ENCODE measurements at regions not wholly inside any gene's neighbourhood (a gene's known extent, or its start where the extent isn't known, plus 50 kb on each side); places are given as distances from the start of the nearest gene placed in this dataset.
"Not testable (repeated sequence)": the region's sequence is repeated elsewhere in the genome, so short reads cannot be mapped to it uniquely, and the experiment has no call there.

DNA sequence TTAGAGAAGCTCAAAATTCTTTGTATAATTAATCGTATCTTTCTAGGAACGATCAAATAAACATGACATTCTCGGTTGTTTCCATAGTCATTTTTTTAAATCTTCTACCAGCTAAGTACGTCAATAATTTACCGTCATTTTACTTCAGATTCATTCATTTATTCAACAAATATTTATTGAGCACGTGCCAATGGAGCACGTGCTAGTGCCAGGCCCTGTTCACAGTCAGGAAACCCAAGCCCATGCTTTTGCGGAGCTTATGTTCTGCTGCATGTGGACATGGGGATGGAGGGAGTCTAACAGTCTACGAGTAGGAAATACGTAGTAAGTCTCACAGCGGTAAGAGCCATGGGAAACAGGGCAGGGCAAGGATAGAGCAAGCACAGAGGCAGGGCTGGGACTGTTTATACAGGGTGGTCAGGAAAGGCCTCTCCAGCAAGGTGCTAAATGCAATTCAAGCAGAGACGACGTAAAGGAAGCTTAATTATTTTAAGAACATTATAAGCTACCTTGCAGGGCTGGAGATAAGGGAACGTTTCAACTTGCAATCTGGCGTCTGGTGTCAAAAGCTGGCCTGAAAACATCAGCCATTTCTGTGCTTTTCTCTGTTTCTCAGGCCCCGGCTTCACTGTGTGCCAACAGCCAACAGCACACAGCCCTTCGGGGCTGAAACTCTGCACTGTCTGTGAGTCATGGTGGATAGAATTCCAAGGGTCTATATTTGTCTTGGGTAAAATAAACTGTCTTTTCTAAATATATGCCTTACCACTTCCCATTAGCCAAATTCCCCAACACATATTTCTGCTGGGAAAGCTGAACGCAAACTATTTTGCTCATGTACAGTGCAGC, 517.1 kb upstream of the ZFP42 start:
- H3K4me3 Mint-ChIP-seq = no peak overlapping the region
- DNase-seq (no peak), ATAC-seq (replicated peaks) (no peak)
- no peak overlapping the region for H3K27ac Mint-ChIP-seq
- H3K27me3 Mint-ChIP-seq = no peaks in the 10 kb centered on the region
- H3K9me3 Mint-ChIP-seq = peaks cover 12 to 21% of the 10 kb centered on the region in 2 donors
- no peaks in the 10 kb centered on the region for H3K36me3 Mint-ChIP-seq (ENCODE audit: insufficient read depth)
- H3K4me1 Mint-ChIP-seq (ENCODE audit: low read depth in 2 of 2) = no peaks in the 10 kb centered on the region

GRCh38 chr4:187479511-187479910, 516.1 kb upstream of the ZFP42 start:
- ATAC-seq (replicated peaks) = no peak
- Mint-ChIP-seq H3K36me3 (ENCODE audit: insufficient read depth) (no peaks in the 10 kb centered on the region), H3K27ac (no peak overlapping the region), H3K4me1 (ENCODE audit: low read depth in 2 of 2) (no peaks in the 10 kb centered on the region), H3K4me3 (no peak overlapping the region), H3K27me3 (no peaks in the 10 kb centered on the region), H3K9me3 (peaks cover 10 to 19% of the 10 kb centered on the region in 2 donors)
- DNase-seq = no peak

DNA sequence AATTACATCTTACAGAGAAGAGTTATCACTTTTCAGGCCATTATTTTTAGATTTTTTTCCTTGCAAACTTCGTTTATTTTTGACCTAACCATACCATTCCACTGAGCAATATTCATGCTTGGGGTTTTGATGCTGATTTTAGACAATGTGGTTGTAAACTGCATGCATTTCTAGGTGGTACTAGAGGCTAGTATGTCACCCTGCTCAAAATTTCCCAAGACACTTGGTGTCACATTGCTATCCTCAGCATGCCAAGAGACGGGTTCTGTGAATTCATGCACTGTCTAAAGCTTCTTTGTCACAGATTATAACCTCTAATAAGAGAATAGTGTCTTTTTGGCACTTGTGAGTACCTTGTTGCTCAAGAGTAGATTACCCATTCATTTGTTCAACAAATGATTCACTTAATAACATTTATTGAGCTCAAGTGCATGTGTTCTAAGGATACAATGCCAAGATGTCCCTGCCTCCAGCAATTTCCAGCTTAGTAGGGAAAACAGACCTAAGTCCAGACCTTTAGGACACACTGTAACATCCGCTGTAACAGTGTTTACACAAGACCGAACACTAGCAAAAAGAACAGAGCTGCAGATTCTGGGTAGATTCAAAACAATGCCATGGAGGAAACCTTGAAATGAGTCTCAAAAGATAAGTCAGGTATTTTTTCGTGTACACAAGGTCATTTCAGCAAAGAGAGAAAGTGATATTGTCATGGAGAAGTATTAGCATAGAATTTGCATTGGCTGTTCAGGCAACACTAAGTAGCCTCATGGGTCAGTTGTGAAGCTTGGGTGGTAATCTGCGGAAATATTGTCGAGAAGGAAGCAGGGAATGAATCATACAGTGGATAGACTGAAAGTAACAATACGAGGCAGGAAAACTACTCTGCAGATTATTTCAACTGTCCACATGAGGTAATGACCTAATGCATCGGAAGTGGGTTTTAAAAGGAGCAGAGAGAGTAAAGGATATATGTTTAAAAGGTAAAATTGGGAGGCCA, 515.1 kb upstream of the ZFP42 start:
- Mint-ChIP-seq H3K36me3 (ENCODE audit: insufficient read depth) (no peaks in the 10 kb centered on the region), H3K4me3 (no peak overlapping the region), H3K27ac (no peak overlapping the region), H3K4me1 (ENCODE audit: low read depth in 2 of 2) (no peaks in the 10 kb centered on the region), H3K27me3 (no peaks in the 10 kb centered on the region), H3K9me3 (peaks cover 4 to 10% of the 10 kb centered on the region in 2 donors)
- ATAC-seq (replicated peaks) (no peak), DNase-seq (no peak)

DNA sequence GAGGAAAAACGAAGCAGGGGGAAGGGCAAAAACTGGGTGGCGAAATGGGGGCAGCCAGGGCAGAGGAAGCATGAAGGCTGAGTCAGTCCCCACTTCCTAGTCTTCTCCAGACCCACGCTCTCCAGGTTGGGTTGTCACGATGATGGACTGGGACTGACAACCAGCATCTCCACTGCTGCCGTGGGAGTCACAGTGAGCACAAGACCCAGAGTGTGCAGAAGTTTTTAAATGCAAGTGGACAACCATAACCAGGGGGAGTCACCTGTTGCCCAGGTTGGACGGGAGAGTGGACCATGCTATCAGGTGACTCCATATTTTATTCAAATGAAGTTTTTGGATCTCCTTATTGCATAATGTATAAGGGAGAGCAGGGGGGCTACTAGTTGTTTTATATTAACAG, 511.4 kb upstream of the ZFP42 start:
- no peak overlapping the region for H3K27ac Mint-ChIP-seq
- H3K4me1 Mint-ChIP-seq (ENCODE audit: low read depth in 2 of 2) = no peaks in the 10 kb centered on the region
- DNase-seq (no peak), ATAC-seq (replicated peaks) (no peak)
- H3K9me3 Mint-ChIP-seq = peaks cover 8 to 10% of the 10 kb centered on the region in 2 donors
- no peak overlapping the region for H3K4me3 Mint-ChIP-seq
- H3K36me3 Mint-ChIP-seq (ENCODE audit: insufficient read depth) = no peaks in the 10 kb centered on the region
- H3K27me3 Mint-ChIP-seq = no peaks in the 10 kb centered on the region

- DNase-seq (no peak), ATAC-seq (replicated peaks) (no peak)
- H3K36me3 Mint-ChIP-seq (ENCODE audit: insufficient read depth) = no peaks in the 10 kb centered on the region
- H3K4me1 Mint-ChIP-seq (ENCODE audit: low read depth in 2 of 2) = no peaks in the 10 kb centered on the region
- peaks cover 5 to 10% of the 10 kb centered on the region in 2 donors for H3K9me3 Mint-ChIP-seq
- H3K27me3 Mint-ChIP-seq = no peaks in the 10 kb centered on the region
- no peak overlapping the region for H3K4me3 Mint-ChIP-seq
- no peak overlapping the region for H3K27ac Mint-ChIP-seq
These were observed 509.9 kb upstream of the ZFP42 start for GRCh38 chr4:187485676-187486075.

- ATAC-seq (replicated peaks) (no peak), DNase-seq (no peak)
- Mint-ChIP-seq H3K4me3 (no peak overlapping the region), H3K27me3 (no peaks in the 10 kb centered on the region), H3K9me3 (peaks cover 7 to 12% of the 10 kb centered on the region in 2 donors), H3K36me3 (ENCODE audit: insufficient read depth) (no peaks in the 10 kb centered on the region), H3K4me1 (ENCODE audit: low read depth in 2 of 2) (no peaks in the 10 kb centered on the region), H3K27ac (no peak overlapping the region)
These were observed 504.3 kb upstream of the ZFP42 start for GRCh38 chr4:187491286-187491685.

- Mint-ChIP-seq H3K27ac (no peak overlapping the region), H3K36me3 (ENCODE audit: insufficient read depth) (no peaks in the 10 kb centered on the region), H3K4me3 (no peak overlapping the region), H3K4me1 (ENCODE audit: low read depth in 2 of 2) (no peaks in the 10 kb centered on the region), H3K27me3 (no peaks in the 10 kb centered on the region), H3K9me3 (peaks cover 7 to 11% of the 10 kb centered on the region in 2 donors)
- no peak for ATAC-seq (replicated peaks)
- DNase-seq = no peak
These were observed 503.6 kb upstream of the ZFP42 start for GRCh38 chr4:187491959-187492358.

DNA sequence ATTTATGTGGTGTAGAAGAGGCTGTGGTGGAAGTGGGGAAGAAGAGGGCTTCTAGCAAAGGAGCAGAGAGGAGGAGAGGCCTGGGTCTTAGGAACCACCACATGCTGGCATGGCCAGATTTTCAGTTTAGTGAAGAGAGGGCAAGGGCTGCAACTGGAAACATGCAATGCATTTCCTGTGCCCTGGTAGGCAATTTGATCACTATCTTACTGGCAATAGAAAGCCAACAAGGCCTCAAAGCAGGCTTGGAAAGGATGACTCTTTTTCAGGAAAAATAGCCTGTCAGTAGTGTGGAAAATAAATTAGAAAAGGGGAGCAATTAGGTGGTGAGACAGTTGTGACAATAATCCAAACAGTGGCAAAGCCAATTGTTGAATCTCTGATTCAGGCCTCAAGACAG, 501.9 kb upstream of the ZFP42 start:
- Mint-ChIP-seq H3K9me3 (peaks cover 6 to 12% of the 10 kb centered on the region in 2 donors), H3K4me1 (ENCODE audit: low read depth in 2 of 2) (no peaks in the 10 kb centered on the region), H3K27ac (no peak overlapping the region), H3K27me3 (no peaks in the 10 kb centered on the region), H3K36me3 (ENCODE audit: insufficient read depth) (no peaks in the 10 kb centered on the region), H3K4me3 (no peak overlapping the region)
- ATAC-seq (replicated peaks) (no peak), DNase-seq (no peak)

DNA sequence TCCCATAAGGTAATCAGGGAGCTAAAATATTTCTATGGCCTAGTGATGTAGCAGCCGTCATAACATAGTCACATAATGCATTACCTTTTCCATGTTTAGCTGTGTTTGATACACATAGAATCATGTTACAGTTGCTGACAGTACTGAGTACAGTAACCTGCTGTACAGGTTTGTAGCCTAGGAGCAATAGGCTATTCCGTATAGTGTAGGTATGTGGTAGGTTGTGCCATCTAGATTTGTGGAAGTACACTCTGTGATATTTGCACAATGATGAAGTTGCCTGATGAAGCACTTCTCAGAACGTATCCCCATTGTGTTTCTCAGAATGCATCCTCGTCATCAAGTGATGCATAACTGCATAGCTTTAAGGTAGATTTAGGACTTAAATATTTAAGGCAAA, 495.6 kb upstream of the ZFP42 start:
- no peaks in the 10 kb centered on the region for H3K36me3 Mint-ChIP-seq (ENCODE audit: insufficient read depth)

GRCh38 chr4:187500796-187501195, 494.8 kb upstream of the ZFP42 start:
- no peak overlapping the region for H3K27ac Mint-ChIP-seq
- DNase-seq (no peak), ATAC-seq (replicated peaks) (no peak)
- H3K36me3 Mint-ChIP-seq (ENCODE audit: insufficient read depth) = no peaks in the 10 kb centered on the region
- H3K27me3 Mint-ChIP-seq = no peaks in the 10 kb centered on the region
- peaks cover 11 to 25% of the 10 kb centered on the region in 2 donors for H3K9me3 Mint-ChIP-seq
- no peak overlapping the region for H3K4me3 Mint-ChIP-seq
- H3K4me1 Mint-ChIP-seq (ENCODE audit: low read depth in 2 of 2) = no peaks in the 10 kb centered on the region

More for the DNA sequence above, 495.6 kb upstream of the ZFP42 start:
- Mint-ChIP-seq H3K27me3 (no peaks in the 10 kb centered on the region), H3K27ac (no peak overlapping the region), H3K4me1 (ENCODE audit: low read depth in 2 of 2) (no peaks in the 10 kb centered on the region), H3K4me3 (no peak overlapping the region), H3K9me3 (peaks cover 11 to 25% of the 10 kb centered on the region in 2 donors)
- DNase-seq (no peak), ATAC-seq (replicated peaks) (no peak)

DNA sequence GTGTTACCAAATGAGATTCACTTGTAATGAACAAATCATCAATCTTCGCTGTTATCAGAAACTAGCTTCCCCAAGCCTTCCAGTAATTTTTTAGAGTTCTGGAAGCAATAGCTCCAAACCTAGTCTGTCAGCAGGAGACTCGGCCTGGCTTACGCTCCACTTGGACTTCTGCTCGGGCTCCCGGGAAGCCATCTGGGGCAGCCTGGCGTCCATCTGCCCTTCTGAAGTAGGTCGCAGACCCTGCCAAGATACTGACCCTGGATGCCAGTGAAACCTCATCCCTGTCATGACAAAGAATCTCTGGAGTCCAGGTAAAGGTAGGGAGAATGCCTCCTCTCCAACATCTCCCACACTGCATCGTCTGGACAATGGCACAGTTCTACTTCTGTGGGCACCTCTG, 493.8 kb upstream of the ZFP42 start:
- H3K9me3 Mint-ChIP-seq = peaks cover 11 to 27% of the 10 kb centered on the region in 2 donors
- H3K27ac Mint-ChIP-seq = no peak overlapping the region
- no peak overlapping the region for H3K4me3 Mint-ChIP-seq
- H3K27me3 Mint-ChIP-seq = no peaks in the 10 kb centered on the region
- no peaks in the 10 kb centered on the region for H3K36me3 Mint-ChIP-seq (ENCODE audit: insufficient read depth)
- no peak for ATAC-seq (replicated peaks)
- DNase-seq = no peak
- H3K4me1 Mint-ChIP-seq (ENCODE audit: low read depth in 2 of 2) = no peaks in the 10 kb centered on the region

- Mint-ChIP-seq H3K4me1 (ENCODE audit: low read depth in 2 of 2) (no peaks in the 10 kb centered on the region), H3K27ac (no peak overlapping the region), H3K36me3 (ENCODE audit: insufficient read depth) (no peaks in the 10 kb centered on the region), H3K27me3 (no peaks in the 10 kb centered on the region), H3K4me3 (no peak overlapping the region), H3K9me3 (peaks cover 12 to 33% of the 10 kb centered on the region in 2 donors)
- DNase-seq (no peak), ATAC-seq (replicated peaks) (no peak)
These were observed 490.4 kb upstream of the ZFP42 start for GRCh38 chr4:187504974-187505797.

- not testable (repeated sequence) for ATAC-seq (replicated peaks); H3K4me3 Mint-ChIP-seq; H3K27me3 Mint-ChIP-seq; H3K36me3 Mint-ChIP-seq (ENCODE audit: insufficient read depth); H3K4me1 Mint-ChIP-seq (ENCODE audit: low read depth in 2 of 2); DNase-seq; H3K27ac Mint-ChIP-seq
- peaks cover 12 to 33% of the 10 kb centered on the region in 2 donors for H3K9me3 Mint-ChIP-seq
These were observed 489.8 kb upstream of the ZFP42 start for GRCh38 chr4:187505798-187506141.
